HepG2 (cell line): ENCODE measurements at regions not wholly inside any gene's neighbourhood (a gene's known extent, or its start where the extent isn't known, plus 50 kb on each side); places are given as distances from the start of the nearest gene placed in this dataset.

ENCODE experiments used
- ATAC-seq: fragments of 200-7000 bp; cut with Tn5 transposase; 3 replicates; pipeline ENCODE4 v1.9.1; 2020; ENCODE audit warnings: mild to moderate bottlenecking, moderate library complexity
- BruUV-seq: library from RNA; stranded (reverse); fragments of 400-500 nt; replicated peaks from 2 replicates; lab custom pipeline; 2021; lab: Mats Ljungman, UMichigan
- CTCF ChIA-PET: fragments of 300-600 bp; formaldehyde crosslinking; extraction: SDS; loops from one replicate; lab custom pipeline; 2021; ENCODE audit warnings: low total read pairs, inconsistent platforms, low intra/inter-chr PET ratio; lab: Yijun Ruan, JAX
- POLR2A ChIA-PET: fragments of 350-600 bp; sonication (Branson Sonifier 250); formaldehyde crosslinking; loops from one replicate; lab custom pipeline; 2020; ENCODE audit warnings: antibody characterized with exemption, inconsistent platforms; lab: Yijun Ruan, JAX
- DNase-seq: peaks from one replicate; pipeline ENCODE4 v3.0.0-alpha.2; 2015; ENCODE audit warnings: low spot score
- FAIRE-seq: peaks from 3 replicates; lab custom pipeline; 2011; peaks lifted over from hg19 to GRCh38; lab: Jason Lieb, UNC
- H2AFZ ChIP-seq: one replicate; pipeline ENCODE4 v1.6.1; 2011; ENCODE audit warnings: low read length, inconsistent platforms
- H3K27ac ChIP-seq: fragments of 300-600 bp; 3 replicates; pipeline ENCODE4 v1.8.0; 2011; ENCODE audit warnings: mixed run types, mild to moderate bottlenecking, mixed read lengths, low read length, inconsistent platforms; ENCODE audit not compliant: insufficient read depth; ENCODE audit errors: extremely low read length
- H3K27me3 ChIP-seq, 2 experiments: fragments of 200-600 bp in 1 of 2; 2 replicates in 1 of 2; 3 replicates in 1 of 2; pipeline versions ENCODE4 v1.6.0 to v1.8.0; 2011; ENCODE audit warnings: low read length in 2 of 2, mild to moderate bottlenecking in 2 of 2, moderate library complexity in 2 of 2, inconsistent platforms in 1 of 2; ENCODE audit not compliant: insufficient read depth in 2 of 2, control insufficient read depth in 1 of 2
- H3K36me3 ChIP-seq, 2 experiments: fragments of 200-600 bp in 1 of 2; replicated peaks in 1 of 2; 2 replicates in 1 of 2; 3 replicates in 1 of 2; pipeline versions ENCODE4 v1.5.1 to v1.8.0; 2011; ENCODE audit warnings: low read length in 2 of 2, inconsistent platforms in 1 of 2; ENCODE audit not compliant: insufficient read depth in 2 of 2, control insufficient read depth in 1 of 2
- H3K4me1 ChIP-seq: 2 replicates; pipeline ENCODE4 v1.5.1; 2012; ENCODE audit warnings: low read length, inconsistent platforms; ENCODE audit not compliant: insufficient read depth
- H3K4me2 ChIP-seq: 2 replicates; pipeline ENCODE4 v1.6.0; 2011; ENCODE audit warnings: low read depth, low read length, inconsistent platforms
- H3K4me3 ChIP-seq, 3 experiments: fragments of 200-600 bp in 1 of 3; sonication (generic), shearing (Covaris generic) in 1 of 3; replicated peaks in 1 of 3; 2 replicates each; pipeline ENCODE4 v1.5.1; 2011 to 2016; ENCODE audit warnings: low read length in 3 of 3, inconsistent platforms in 2 of 3, low read depth in 2 of 3, mild to moderate bottlenecking in 2 of 3, control low read depth in 1 of 3, mixed read lengths in 1 of 3; ENCODE audit not compliant: insufficient read depth in 1 of 3
- H3K79me2 ChIP-seq: one replicate; pipeline ENCODE4 v1.6.1; 2011; ENCODE audit warnings: low read length, inconsistent platforms; ENCODE audit not compliant: insufficient read depth
- H3K9ac ChIP-seq: 2 replicates; pipeline ENCODE4 v1.6.0; 2011; ENCODE audit warnings: mild to moderate bottlenecking, low read depth, low read length, inconsistent platforms; ENCODE audit not compliant: insufficient read depth
- H3K9me3 ChIP-seq: 2 replicates; pipeline ENCODE4 v1.5.1; 2012; ENCODE audit warnings: mild to moderate bottlenecking, low read length
- H4K20me1 ChIP-seq: 2 replicates; pipeline ENCODE4 v1.6.0; 2011; ENCODE audit warnings: inconsistent platforms, mild to moderate bottlenecking, low read length, moderate library complexity; ENCODE audit not compliant: insufficient read depth
- SMAD9 ChIP-seq: sonication (generic); formaldehyde crosslinking; IDR thresholded peaks from 2 replicates; pipeline ENCODE4 v1.5.1; 2020; ENCODE audit warnings: mild to moderate bottlenecking, missing genetic modification reagents
- WGBS: methylation state at CpG from one replicate; pipeline ENCODE4 v1.1.6; 2017; ENCODE audit warnings: low lambda C conversion rate; 5-methylcytosine and 5-hydroxymethylcytosine counted together
- in situ Hi-C: cut with HindIII; loops from 2 replicates; pipeline ENCODE4 v1.10.0; 2017; ENCODE audit warnings: low pct_unique_long_range_greater_than_20kb; ENCODE audit not compliant: extremely low pct_ligation_motif_present
- intact Hi-C: fragments of 100-400 bp; cut with micrococcal nuclease; formaldehyde crosslinking; loops from one replicate; pipeline ENCODE4 v1.10.0; 2022; ENCODE audit not compliant: unreplicated experiment
- TF ChIP-seq, protein P1 (sequence below): sonication (generic); formaldehyde crosslinking; IDR thresholded peaks from 2 replicates; pipeline ENCODE4 v1.5.1; 2020; ENCODE audit warnings: mild to moderate bottlenecking, missing genetic modification reagents, moderate library complexity
- TF ChIP-seq, protein P2 (sequence below): sonication (generic); formaldehyde crosslinking; IDR thresholded peaks from 2 replicates; pipeline ENCODE4 v1.4.0; 2020; ENCODE audit warnings: missing genetic modification reagents, borderline replicate concordance
- TF ChIP-seq, protein P3 (sequence below): sonication (generic); formaldehyde crosslinking; conservative IDR thresholded peaks from 2 replicates; pipeline ENCODE4 v1.4.0; 2020; ENCODE audit warnings: missing genetic modification reagents
- TF ChIP-seq, protein P4 (sequence below): IDR thresholded peaks from 2 replicates; pipeline ENCODE4 v1.6.1; 2016; ENCODE audit warnings: mild to moderate bottlenecking, missing biosample characterization, missing genetic modification reagents

DNA sequence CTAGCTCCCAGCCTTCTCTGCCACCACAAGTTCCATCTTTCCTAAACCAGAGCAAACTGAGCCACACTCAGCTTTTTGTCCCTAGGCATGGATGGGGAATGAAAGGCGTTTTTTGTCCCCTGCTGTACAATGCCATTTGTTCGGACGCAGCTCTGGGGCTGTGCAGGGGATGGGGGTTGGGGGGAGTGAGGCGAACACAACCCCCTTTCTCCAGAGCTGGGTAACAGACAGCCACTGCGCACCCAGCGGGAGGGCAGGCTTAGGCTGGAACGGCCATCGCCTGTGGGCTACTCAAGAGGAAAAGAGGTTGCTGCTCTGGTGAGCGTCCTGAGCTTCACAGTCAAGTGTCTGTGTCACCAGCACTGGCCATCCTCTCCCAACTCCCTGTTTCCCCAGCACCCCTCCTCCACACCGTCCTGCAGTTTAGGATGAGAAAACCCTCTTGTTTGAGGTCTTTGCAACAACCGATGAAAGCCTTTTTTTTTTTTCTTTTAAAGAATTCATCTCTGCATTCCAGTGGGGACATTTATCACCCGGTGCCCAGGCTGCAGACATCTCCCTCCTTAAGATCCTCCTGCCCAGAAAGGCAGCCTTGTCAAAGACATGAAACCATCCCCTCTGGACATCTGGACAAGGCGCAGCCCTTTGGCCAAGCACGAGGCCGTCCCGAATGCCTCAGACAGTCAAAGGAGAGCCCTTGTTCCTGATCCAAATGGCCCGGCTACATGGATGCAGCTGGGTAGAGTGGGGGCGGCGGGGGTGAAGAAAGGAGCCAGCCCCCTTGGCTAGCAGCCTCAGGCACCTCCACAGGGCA lies 419.6 kb downstream of the BCOR start:
- no peak for ATAC-seq

DNA sequence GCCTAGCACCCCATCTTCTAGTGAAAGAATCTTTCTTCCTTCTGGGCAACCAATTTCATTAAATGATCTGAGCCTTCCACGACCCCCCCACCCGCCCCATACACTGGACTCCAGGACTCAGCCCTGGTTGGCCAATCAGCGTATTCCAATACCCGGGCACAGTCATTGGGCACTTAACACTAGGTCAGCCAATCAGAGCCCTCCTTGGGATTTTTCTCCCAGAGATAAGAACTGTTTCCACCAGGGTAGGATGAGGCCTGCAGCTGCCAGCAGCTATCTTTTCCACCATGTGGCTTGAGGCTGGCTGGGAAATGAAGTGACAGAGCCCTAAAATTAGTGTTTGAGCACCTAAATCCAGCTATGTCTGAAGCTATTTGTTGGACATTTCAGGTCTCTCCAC lies 418.8 kb downstream of the BCOR start:
- FAIRE-seq (no peak), DNase-seq (no peak), ATAC-seq (no peak)
- Histone ChIP-seq H3K9me3 (no peaks in the 10 kb centered on the region), H3K36me3 (no peaks in the 10 kb centered on the region), H3K9ac (no peak overlapping the region), H3K4me2 (no peak overlapping the region), H3K4me3 (no peak overlapping the region), H3K4me1 (no peaks in the 10 kb centered on the region), H4K20me1 (no peaks in the 10 kb centered on the region), H2AFZ (no peak overlapping the region), H3K27me3 (no peaks in the 10 kb centered on the region), H3K79me2 (no peaks in the 10 kb centered on the region), H3K27ac (no peak overlapping the region)
- ChIA-PET POLR2A (no interaction called here), CTCF (no interaction called here)
- intact Hi-C loops (no loop called here), in situ Hi-C loops (no loop called here)
- TF ChIP-seq, protein P1, sequence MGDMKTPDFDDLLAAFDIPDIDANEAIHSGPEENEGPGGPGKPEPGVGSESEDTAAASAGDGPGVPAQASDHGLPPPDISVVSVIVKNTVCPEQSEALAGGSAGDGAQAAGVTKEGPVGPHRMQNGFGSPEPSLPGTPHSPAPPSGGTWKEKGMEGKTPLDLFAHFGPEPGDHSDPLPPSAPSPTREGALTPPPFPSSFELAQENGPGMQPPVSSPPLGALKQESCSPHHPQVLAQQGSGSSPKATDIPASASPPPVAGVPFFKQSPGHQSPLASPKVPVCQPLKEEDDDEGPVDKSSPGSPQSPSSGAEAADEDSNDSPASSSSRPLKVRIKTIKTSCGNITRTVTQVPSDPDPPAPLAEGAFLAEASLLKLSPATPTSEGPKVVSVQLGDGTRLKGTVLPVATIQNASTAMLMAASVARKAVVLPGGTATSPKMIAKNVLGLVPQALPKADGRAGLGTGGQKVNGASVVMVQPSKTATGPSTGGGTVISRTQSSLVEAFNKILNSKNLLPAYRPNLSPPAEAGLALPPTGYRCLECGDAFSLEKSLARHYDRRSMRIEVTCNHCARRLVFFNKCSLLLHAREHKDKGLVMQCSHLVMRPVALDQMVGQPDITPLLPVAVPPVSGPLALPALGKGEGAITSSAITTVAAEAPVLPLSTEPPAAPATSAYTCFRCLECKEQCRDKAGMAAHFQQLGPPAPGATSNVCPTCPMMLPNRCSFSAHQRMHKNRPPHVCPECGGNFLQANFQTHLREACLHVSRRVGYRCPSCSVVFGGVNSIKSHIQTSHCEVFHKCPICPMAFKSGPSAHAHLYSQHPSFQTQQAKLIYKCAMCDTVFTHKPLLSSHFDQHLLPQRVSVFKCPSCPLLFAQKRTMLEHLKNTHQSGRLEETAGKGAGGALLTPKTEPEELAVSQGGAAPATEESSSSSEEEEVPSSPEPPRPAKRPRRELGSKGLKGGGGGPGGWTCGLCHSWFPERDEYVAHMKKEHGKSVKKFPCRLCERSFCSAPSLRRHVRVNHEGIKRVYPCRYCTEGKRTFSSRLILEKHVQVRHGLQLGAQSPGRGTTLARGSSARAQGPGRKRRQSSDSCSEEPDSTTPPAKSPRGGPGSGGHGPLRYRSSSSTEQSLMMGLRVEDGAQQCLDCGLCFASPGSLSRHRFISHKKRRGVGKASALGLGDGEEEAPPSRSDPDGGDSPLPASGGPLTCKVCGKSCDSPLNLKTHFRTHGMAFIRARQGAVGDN (CRISPR knock-in tag), result no peak
- TF ChIP-seq, protein P2, sequence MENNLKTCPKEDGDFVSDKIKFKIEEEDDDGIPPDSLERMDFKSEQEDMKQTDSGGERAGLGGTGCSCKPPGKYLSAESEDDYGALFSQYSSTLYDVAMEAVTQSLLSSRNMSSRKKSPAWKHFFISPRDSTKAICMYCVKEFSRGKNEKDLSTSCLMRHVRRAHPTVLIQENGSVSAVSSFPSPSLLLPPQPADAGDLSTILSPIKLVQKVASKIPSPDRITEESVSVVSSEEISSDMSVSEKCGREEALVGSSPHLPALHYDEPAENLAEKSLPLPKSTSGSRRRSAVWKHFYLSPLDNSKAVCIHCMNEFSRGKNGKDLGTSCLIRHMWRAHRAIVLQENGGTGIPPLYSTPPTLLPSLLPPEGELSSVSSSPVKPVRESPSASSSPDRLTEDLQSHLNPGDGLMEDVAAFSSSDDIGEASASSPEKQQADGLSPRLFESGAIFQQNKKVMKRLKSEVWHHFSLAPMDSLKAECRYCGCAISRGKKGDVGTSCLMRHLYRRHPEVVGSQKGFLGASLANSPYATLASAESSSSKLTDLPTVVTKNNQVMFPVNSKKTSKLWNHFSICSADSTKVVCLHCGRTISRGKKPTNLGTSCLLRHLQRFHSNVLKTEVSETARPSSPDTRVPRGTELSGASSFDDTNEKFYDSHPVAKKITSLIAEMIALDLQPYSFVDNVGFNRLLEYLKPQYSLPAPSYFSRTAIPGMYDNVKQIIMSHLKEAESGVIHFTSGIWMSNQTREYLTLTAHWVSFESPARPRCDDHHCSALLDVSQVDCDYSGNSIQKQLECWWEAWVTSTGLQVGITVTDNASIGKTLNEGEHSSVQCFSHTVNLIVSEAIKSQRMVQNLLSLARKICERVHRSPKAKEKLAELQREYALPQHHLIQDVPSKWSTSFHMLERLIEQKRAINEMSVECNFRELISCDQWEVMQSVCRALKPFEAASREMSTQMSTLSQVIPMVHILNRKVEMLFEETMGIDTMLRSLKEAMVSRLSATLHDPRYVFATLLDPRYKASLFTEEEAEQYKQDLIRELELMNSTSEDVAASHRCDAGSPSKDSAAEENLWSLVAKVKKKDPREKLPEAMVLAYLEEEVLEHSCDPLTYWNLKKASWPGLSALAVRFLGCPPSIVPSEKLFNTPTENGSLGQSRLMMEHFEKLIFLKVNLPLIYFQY (CRISPR knock-in tag), result no peak
- TF ChIP-seq, protein P3, sequence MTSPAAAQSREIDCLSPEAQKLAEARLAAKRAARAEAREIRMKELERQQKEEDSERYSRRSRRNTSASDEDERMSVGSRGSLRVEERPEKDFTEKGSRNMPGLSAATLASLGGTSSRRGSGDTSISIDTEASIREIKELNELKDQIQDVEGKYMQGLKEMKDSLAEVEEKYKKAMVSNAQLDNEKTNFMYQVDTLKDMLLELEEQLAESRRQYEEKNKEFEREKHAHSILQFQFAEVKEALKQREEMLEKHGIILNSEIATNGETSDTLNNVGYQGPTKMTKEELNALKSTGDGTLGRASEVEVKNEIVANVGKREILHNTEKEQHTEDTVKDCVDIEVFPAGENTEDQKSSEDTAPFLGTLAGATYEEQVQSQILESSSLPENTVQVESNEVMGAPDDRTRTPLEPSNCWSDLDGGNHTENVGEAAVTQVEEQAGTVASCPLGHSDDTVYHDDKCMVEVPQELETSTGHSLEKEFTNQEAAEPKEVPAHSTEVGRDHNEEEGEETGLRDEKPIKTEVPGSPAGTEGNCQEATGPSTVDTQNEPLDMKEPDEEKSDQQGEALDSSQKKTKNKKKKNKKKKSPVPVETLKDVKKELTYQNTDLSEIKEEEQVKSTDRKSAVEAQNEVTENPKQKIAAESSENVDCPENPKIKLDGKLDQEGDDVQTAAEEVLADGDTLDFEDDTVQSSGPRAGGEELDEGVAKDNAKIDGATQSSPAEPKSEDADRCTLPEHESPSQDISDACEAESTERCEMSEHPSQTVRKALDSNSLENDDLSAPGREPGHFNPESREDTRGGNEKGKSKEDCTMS (CRISPR knock-in tag), result no peak
- TF ChIP-seq, protein P4, sequence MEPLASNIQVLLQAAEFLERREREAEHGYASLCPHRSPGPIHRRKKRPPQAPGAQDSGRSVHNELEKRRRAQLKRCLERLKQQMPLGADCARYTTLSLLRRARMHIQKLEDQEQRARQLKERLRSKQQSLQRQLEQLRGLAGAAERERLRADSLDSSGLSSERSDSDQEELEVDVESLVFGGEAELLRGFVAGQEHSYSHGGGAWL (CRISPR knock-in tag), result no peak
- no TSS peak for BruUV-seq
- WGBS, result no CpG with 5 or more reads among the region's 4 CpGs

More for the DNA sequence above, 419.6 kb downstream of the BCOR start:
- Histone ChIP-seq H3K9me3 (no peaks in the 10 kb centered on the region), H3K36me3 (no peaks in the 10 kb centered on the region), H3K4me2 (no peak overlapping the region), H3K79me2 (no peaks in the 10 kb centered on the region), H2AFZ (no peak overlapping the region), H4K20me1 (no peaks in the 10 kb centered on the region), H3K4me1 (no peaks in the 10 kb centered on the region), H3K27me3 (no peaks in the 10 kb centered on the region), H3K4me3 (no peak overlapping the region), H3K9ac (no peak overlapping the region), H3K27ac (no peak overlapping the region)
- no peak for TF ChIP-seq SMAD9 (CRISPR knock-in tag)
- DNase-seq (no peak), FAIRE-seq (no peak)
- POLR2A ChIA-PET, result no interaction called here
- no TSS peak for BruUV-seq
- intact Hi-C loops (no loop called here), in situ Hi-C loops (no loop called here)
- CTCF ChIA-PET, result no interaction called here
- 52% methylated on average over 12 of the region's 19 CpGs for WGBS
